ENCODE measurements at regions not wholly inside any gene's neighbourhood (a gene's known extent, or its start where the extent isn't known, plus 50 kb on each side); places are given as distances from the start of the nearest gene placed in this dataset.

- Histone ChIP-seq H3K36me3 (ENCODE audit: control insufficient read depth in 4 of 4, insufficient read depth in 4 of 4, low read length in 4 of 4) (no peaks in the 10 kb centered on the region), H3K4me1 (ENCODE audit: control insufficient read depth in 5 of 5, insufficient read depth in 5 of 5, low read length in 5 of 5) (peaks cover 3 to 27% (median 5%) of the 10 kb centered on the region in 5 donors), H3K4me3 (no peak overlapping the region), H3K9me3 (ENCODE audit: control insufficient read depth in 4 of 4, insufficient read depth in 3 of 4, low read length in 3 of 4) (peaks cover 0 to 2% (median 1%) of the 10 kb centered on the region in 4 donors), H3K27ac (ENCODE audit: low read depth in 1 of 2, low read length in 1 of 2) (peak overlapping the region in 1 of 2 donors; percentile 74), H3K9ac (ENCODE audit: insufficient read depth in 1 of 2, low read length in 2 of 2) (peak overlapping the region; percentile 32 to 54), H3K27me3 (ENCODE audit: control insufficient read depth in 3 of 3, insufficient read depth in 3 of 3, low read length in 2 of 3) (peaks cover 0 to 8% (median 4%) of the 10 kb centered on the region in 3 donors)
- WGBS, 2 donors, result 2 to 4% methylated on average over 14 of the region's 14 CpGs
- DNase-seq (peak; percentile 65 to 79 (median 69)), ATAC-seq (ENCODE audit: insufficient read depth, low FRiP score) (peak; percentile 49)
- TF ChIP-seq CTCF (IDR thresholded peaks at IDR 0.05; ENCODE audit: control extremely low read depth, extremely low read depth), result no peak
Observed at GRCh38 chr16:54655121-54655590, 275.5 kb upstream of the IRX5 start.

GRCh38 chr16:54654429-54654828 is 276.2 kb upstream of the IRX5 start:
- Histone ChIP-seq H3K9ac (ENCODE audit: insufficient read depth in 1 of 2, low read length in 2 of 2) (peak overlapping the region in 1 of 2 donors; percentile 8), H3K4me1 (ENCODE audit: control insufficient read depth in 5 of 5, insufficient read depth in 5 of 5, low read length in 5 of 5) (peaks cover 3 to 28% (median 6%) of the 10 kb centered on the region in 5 donors), H3K4me3 (no peak overlapping the region), H3K27ac (ENCODE audit: low read depth in 1 of 2, low read length in 1 of 2) (peak overlapping the region in 1 of 2 donors; percentile 68), H3K36me3 (ENCODE audit: control insufficient read depth in 4 of 4, insufficient read depth in 4 of 4, low read length in 4 of 4) (no peaks in the 10 kb centered on the region), H3K9me3 (ENCODE audit: control insufficient read depth in 4 of 4, insufficient read depth in 3 of 4, low read length in 3 of 4) (peaks cover 0 to 2% (median 0%) of the 10 kb centered on the region in 4 donors), H3K27me3 (ENCODE audit: control insufficient read depth in 3 of 3, insufficient read depth in 3 of 3, low read length in 2 of 3) (peaks cover 0 to 8% (median 4%) of the 10 kb centered on the region in 3 donors)
- DNase-seq, result peak in 1 of 3 donors; percentile 42
- no peak for ATAC-seq (ENCODE audit: insufficient read depth, low FRiP score)
- no peak for TF ChIP-seq CTCF (IDR thresholded peaks at IDR 0.05; ENCODE audit: control extremely low read depth, extremely low read depth)
- 33 to 35% methylated on average over 12 of the region's 12 CpGs for WGBS, 2 donors

- 44 to 57% methylated on average over 6 of the region's 6 CpGs for WGBS, 2 donors
- Histone ChIP-seq H3K4me3 (no peak overlapping the region), H3K4me1 (ENCODE audit: control insufficient read depth in 5 of 5, insufficient read depth in 5 of 5, low read length in 5 of 5) (peaks cover 4 to 28% (median 6%) of the 10 kb centered on the region in 5 donors), H3K27me3 (ENCODE audit: control insufficient read depth in 3 of 3, insufficient read depth in 3 of 3, low read length in 2 of 3) (peaks cover 0 to 8% (median 4%) of the 10 kb centered on the region in 3 donors), H3K9ac (ENCODE audit: insufficient read depth in 1 of 2, low read length in 2 of 2) (no peak overlapping the region), H3K9me3 (ENCODE audit: control insufficient read depth in 4 of 4, insufficient read depth in 3 of 4, low read length in 3 of 4) (peaks cover 0 to 2% (median 0%) of the 10 kb centered on the region in 4 donors), H3K27ac (ENCODE audit: low read depth in 1 of 2, low read length in 1 of 2) (no peak overlapping the region), H3K36me3 (ENCODE audit: control insufficient read depth in 4 of 4, insufficient read depth in 4 of 4, low read length in 4 of 4) (no peaks in the 10 kb centered on the region)
- no peak for TF ChIP-seq CTCF (IDR thresholded peaks at IDR 0.05; ENCODE audit: control extremely low read depth, extremely low read depth)
- DNase-seq, result no peak
- no peak for ATAC-seq (ENCODE audit: insufficient read depth, low FRiP score)
Observed at GRCh38 chr16:54652201-54652770, 278.4 kb upstream of the IRX5 start.
